GM23248 (cell line): ENCODE measurements at regions not wholly inside any gene's neighbourhood (a gene's known extent, or its start where the extent isn't known, plus 50 kb on each side); places are given as distances from the start of the nearest gene placed in this dataset.

Experiments
- DNase-seq: peaks from one replicate; pipeline ENCODE4 v3.0.0-alpha.2; 2015
- H2AFZ ChIP-seq: fragments of 200-600 bp; sonication (generic); 2 replicates; pipeline ENCODE4 v1.6.1; 2016; ENCODE audit warnings: antibody characterized with exemption
- H3F3A ChIP-seq: fragments of 200-600 bp; sonication (generic); 2 replicates; pipeline ENCODE4 v1.6.1; 2016; ENCODE audit warnings: mild to moderate bottlenecking, antibody characterized with exemption, mixed run types; ENCODE audit not compliant: insufficient read depth
- H3K27ac ChIP-seq: fragments of 200-600 bp; sonication (generic); 2 replicates; pipeline ENCODE4 v1.5.1; 2016; ENCODE audit warnings: mild to moderate bottlenecking
- H3K27me3 ChIP-seq: fragments of 200-600 bp; sonication (generic); replicated peaks from 2 replicates; pipeline ENCODE4 v1.6.1; 2016; ENCODE audit warnings: mild to moderate bottlenecking; ENCODE audit not compliant: insufficient read depth
- H3K36me3 ChIP-seq: fragments of 200-600 bp; sonication (generic); 2 replicates; pipeline ENCODE4 v1.6.1; 2016; ENCODE audit warnings: low read depth, mild to moderate bottlenecking
- H3K4me1 ChIP-seq: fragments of 200-600 bp; sonication (generic); 2 replicates; pipeline ENCODE4 v1.6.1; 2016; ENCODE audit warnings: mild to moderate bottlenecking; ENCODE audit not compliant: insufficient read depth
- H3K4me2 ChIP-seq: fragments of 200-600 bp; sonication (generic); one replicate; pipeline ENCODE4 v1.6.1; 2016; ENCODE audit warnings: mild to moderate bottlenecking; ENCODE audit not compliant: unreplicated experiment
- H3K4me3 ChIP-seq: fragments of 200-600 bp; sonication (generic); 2 replicates; pipeline ENCODE4 v1.5.1; 2016; ENCODE audit warnings: mild to moderate bottlenecking
- H3K79me2 ChIP-seq: fragments of 200-600 bp; sonication (generic); 2 replicates; pipeline ENCODE4 v1.6.1; 2016; ENCODE audit warnings: mild to moderate bottlenecking; ENCODE audit not compliant: insufficient read depth
- H3K9ac ChIP-seq: fragments of 200-600 bp; sonication (generic); 2 replicates; pipeline ENCODE4 v1.6.1; 2016; ENCODE audit warnings: mild to moderate bottlenecking
- H3K9me2 ChIP-seq: fragments of 200-600 bp; sonication (generic); 2 replicates; pipeline ENCODE4 v1.6.1; 2016; ENCODE audit warnings: mixed run types, mild to moderate bottlenecking, moderate library complexity; ENCODE audit not compliant: insufficient read depth
- H3K9me3 ChIP-seq: fragments of 200-600 bp; sonication (generic); one replicate; pipeline ENCODE4 v1.6.1; 2017; ENCODE audit warnings: low read depth
- H4K20me1 ChIP-seq: fragments of 200-600 bp; sonication (generic); 2 replicates; pipeline ENCODE4 v1.6.0; 2016; ENCODE audit not compliant: insufficient read depth
- EZH2 ChIP-seq: fragments of 200-600 bp; sonication (generic); IDR thresholded peaks from 2 replicates; pipeline ENCODE4 v1.6.1; 2018; ENCODE audit warnings: antibody characterized with exemption, mild to moderate bottlenecking; ENCODE audit not compliant: insufficient read depth, poor library complexity, severe bottlenecking
- EZH2phosphoT487 ChIP-seq: fragments of 200-600 bp; sonication (generic); IDR thresholded peaks from 2 replicates; pipeline ENCODE4 v1.6.1; 2018; ENCODE audit warnings: antibody characterized with exemption, moderate library complexity, mild to moderate bottlenecking, low read depth; ENCODE audit not compliant: insufficient read depth
- WGBS, 2 experiments: methylation state at CpG; one replicate each; pipeline ENCODE4 v1.1.6; 2015 to 2017; ENCODE audit warnings: low lambda C conversion rate in 2 of 2, low coverage in 1 of 2; ENCODE audit errors: missing lambda C conversion rate in 2 of 2; 5-methylcytosine and 5-hydroxymethylcytosine counted together
- in situ Hi-C: fragments of 300-500 bp; cut with MboI; formaldehyde crosslinking; loops from 2 replicates; pipeline ENCODE4 v1.15.0; 2020

GRCh38 chr6:11387707-11388430, 149.7 kb upstream of the TMEM170B start:
- no peak for DNase-seq
- Histone ChIP-seq H3K27me3 (no peaks in the 10 kb centered on the region), H2AFZ (no peak overlapping the region), H3K4me1 (no peaks in the 10 kb centered on the region), H3K9me3 (no peaks in the 10 kb centered on the region), H3K4me3 (no peak overlapping the region), H3K4me2 (no peak overlapping the region), H3K79me2 (no peaks in the 10 kb centered on the region), H3K9me2 (no peaks in the 10 kb centered on the region), H3K27ac (no peak overlapping the region), H3K9ac (no peak overlapping the region), H3F3A (no peaks in the 10 kb centered on the region), H4K20me1 (no peaks in the 10 kb centered on the region), H3K36me3 (no peaks in the 10 kb centered on the region)
- TF ChIP-seq EZH2: no peak
- TF ChIP-seq EZH2phosphoT487: no peak
- in situ Hi-C loops: no loop called here
- WGBS, 2 experiments: 88 to 89% methylated on average over 5 of the region's 5 CpGs

GRCh38 chr6:11386726-11387125, 150.8 kb upstream of the TMEM170B start:
- no peaks in the 10 kb centered on the region for H3K36me3 ChIP-seq
- H3K79me2 ChIP-seq: no peaks in the 10 kb centered on the region
- H3K9me2 ChIP-seq: no peaks in the 10 kb centered on the region
- no peaks in the 10 kb centered on the region for H3K4me1 ChIP-seq
- no peaks in the 10 kb centered on the region for H3K9me3 ChIP-seq
- H4K20me1 ChIP-seq: no peaks in the 10 kb centered on the region
- H3K27me3 ChIP-seq: no peaks in the 10 kb centered on the region
- H2AFZ ChIP-seq: no peak overlapping the region
- DNase-seq: no peak
- WGBS, 2 experiments: 60 to 61% methylated on average over 2 of the region's 2 CpGs
- H3K4me3 ChIP-seq: no peak overlapping the region
- H3K9ac ChIP-seq: no peak overlapping the region
- H3F3A ChIP-seq: no peaks in the 10 kb centered on the region
- in situ Hi-C loops: no loop called here
- H3K4me2 ChIP-seq: no peak overlapping the region
- TF ChIP-seq EZH2 (no peak), EZH2phosphoT487 (no peak)
- H3K27ac ChIP-seq: no peak overlapping the region

- H2AFZ ChIP-seq: no peak overlapping the region
- H3K79me2 ChIP-seq: no peaks in the 10 kb centered on the region
- H3K4me3 ChIP-seq: no peak overlapping the region
- no peak overlapping the region for H3K4me2 ChIP-seq
- H3K9me3 ChIP-seq: no peaks in the 10 kb centered on the region
- no peak overlapping the region for H3K9ac ChIP-seq
- H3K27ac ChIP-seq: no peak overlapping the region
- no peaks in the 10 kb centered on the region for H3K9me2 ChIP-seq
- no peaks in the 10 kb centered on the region for H3K27me3 ChIP-seq
- H3K4me1 ChIP-seq: no peaks in the 10 kb centered on the region
- 68 to 71% methylated on average over 4 of the region's 4 CpGs for WGBS, 2 experiments
- no peaks in the 10 kb centered on the region for H4K20me1 ChIP-seq
- no peak for TF ChIP-seq EZH2phosphoT487
- no peak for TF ChIP-seq EZH2
- in situ Hi-C loops: no loop called here
- no peaks in the 10 kb centered on the region for H3F3A ChIP-seq
- no peak for DNase-seq
- H3K36me3 ChIP-seq: no peaks in the 10 kb centered on the region
These were observed 151.2 kb upstream of the TMEM170B start for GRCh38 chr6:11386323-11386722.

GRCh38 chr6:11384531-11385309, 152.3 kb upstream of the NEDD9 start:
- Histone ChIP-seq H3K9me2 (no peaks in the 10 kb centered on the region), H3K79me2 (no peaks in the 10 kb centered on the region), H3F3A (no peaks in the 10 kb centered on the region), H3K9ac (no peak overlapping the region), H2AFZ (no peak overlapping the region), H4K20me1 (no peaks in the 10 kb centered on the region), H3K27ac (no peak overlapping the region), H3K4me3 (no peak overlapping the region), H3K36me3 (no peaks in the 10 kb centered on the region), H3K4me1 (no peaks in the 10 kb centered on the region), H3K4me2 (no peak overlapping the region), H3K27me3 (no peaks in the 10 kb centered on the region), H3K9me3 (no peaks in the 10 kb centered on the region)
- 51 to 55% methylated on average over 7 of the region's 7 CpGs for WGBS, 2 experiments
- in situ Hi-C loops: no loop called here
- DNase-seq: peak; percentile 44
- TF ChIP-seq EZH2phosphoT487 (no peak), EZH2 (no peak)
